ENCODE measurements at regions not wholly inside any gene's neighbourhood (a gene's known extent, or its start where the extent isn't known, plus 50 kb on each side); places are given as distances from the start of the nearest gene placed in this dataset.

- TF ChIP-seq REST (IDR thresholded peaks at IDR 0.05) (no peak), FOXA2 (IDR thresholded peaks at IDR 0.05) (no peak), JUND (IDR thresholded peaks at IDR 0.05) (no peak), RAD21 (IDR thresholded peaks at IDR 0.05) (no peak)
- TF ChIP-seq, protein P1, sequence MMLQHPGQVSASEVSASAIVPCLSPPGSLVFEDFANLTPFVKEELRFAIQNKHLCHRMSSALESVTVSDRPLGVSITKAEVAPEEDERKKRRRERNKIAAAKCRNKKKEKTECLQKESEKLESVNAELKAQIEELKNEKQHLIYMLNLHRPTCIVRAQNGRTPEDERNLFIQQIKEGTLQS (IDR thresholded peaks at IDR 0.05) = no peak
Observed at GRCh38 chr12:110971936-110972335, 51.6 kb upstream of the MYL2 start (continued).

DNA sequence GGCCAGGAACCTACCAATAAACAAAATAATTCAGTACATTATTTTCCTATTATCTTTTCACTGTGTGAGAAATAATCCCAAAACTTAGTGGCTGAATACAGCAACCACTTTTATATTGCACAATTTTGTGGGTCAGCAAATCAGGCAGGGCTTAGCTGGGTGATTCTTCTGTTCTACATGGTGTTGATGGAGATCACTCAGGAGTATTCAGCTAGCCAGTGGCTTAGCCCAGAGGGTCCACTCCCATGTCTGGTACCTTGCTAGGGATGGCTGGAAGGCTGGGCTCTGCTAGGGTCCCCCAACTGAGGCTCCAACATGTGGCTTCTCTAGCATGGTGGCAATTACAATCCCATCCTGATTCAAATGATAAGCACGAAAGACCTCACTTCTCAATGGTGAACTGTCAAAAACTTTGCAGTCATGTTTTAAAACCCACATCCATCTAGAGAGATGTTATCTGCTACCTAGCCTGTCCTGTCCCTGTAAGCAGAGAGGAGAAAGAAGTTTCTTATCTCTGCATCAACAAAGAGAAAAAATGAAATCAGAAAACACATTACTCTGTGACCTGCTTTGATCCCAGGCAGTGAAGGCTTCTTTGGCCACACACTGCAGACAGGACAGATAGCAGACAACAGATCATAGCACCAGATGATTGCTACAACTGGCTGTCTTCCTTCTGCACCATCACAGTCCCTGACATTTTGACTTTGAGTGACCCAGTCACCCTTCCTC lies 51.0 kb upstream of the MYL2 start:
- Histone ChIP-seq H3K4me1 (ENCODE audit: control insufficient read depth in 4 of 4, insufficient read depth in 4 of 4, low read length in 3 of 4) (no peaks in the 10 kb centered on the region), H3K9ac (ENCODE audit: low read depth in 1 of 2, low read length in 2 of 2) (no peak overlapping the region), H3K27me3 (ENCODE audit: control insufficient read depth in 4 of 4, insufficient read depth in 4 of 4, low read length in 3 of 4) (peaks cover 0 to 2% (median 0%) of the 10 kb centered on the region in 4 donors), H3K36me3 (ENCODE audit: control insufficient read depth in 4 of 4, insufficient read depth in 3 of 4, low read depth in 1 of 4, low read length in 3 of 4) (no peaks in the 10 kb centered on the region), H3K4me3 (ENCODE audit: low read depth in 1 of 3, low read length in 3 of 3) (no peak overlapping the region), H3K9me3 (ENCODE audit: control insufficient read depth in 4 of 4, low read length in 3 of 4) (peaks cover 0 to 4% (median 0%) of the 10 kb centered on the region in 4 donors), H3K27ac (ENCODE audit: low read depth in 1 of 2, low read length in 2 of 2) (no peak overlapping the region)
- WGBS = 84% methylated on average over 1 of the region's 1 CpG
- no peak for TF ChIP-seq REST (IDR thresholded peaks at IDR 0.05)
- TF ChIP-seq TAF1 (conservative IDR thresholded peaks at IDR 0.05) = no peak
- no peak for TF ChIP-seq FOXA2 (IDR thresholded peaks at IDR 0.05)
- TF ChIP-seq MAX (IDR thresholded peaks at IDR 0.05) = no peak
- no peak for TF ChIP-seq FOXA1 (IDR thresholded peaks at IDR 0.05)
- TF ChIP-seq, protein P1 (IDR thresholded peaks at IDR 0.05) = no peak
- TF ChIP-seq, protein P2, sequence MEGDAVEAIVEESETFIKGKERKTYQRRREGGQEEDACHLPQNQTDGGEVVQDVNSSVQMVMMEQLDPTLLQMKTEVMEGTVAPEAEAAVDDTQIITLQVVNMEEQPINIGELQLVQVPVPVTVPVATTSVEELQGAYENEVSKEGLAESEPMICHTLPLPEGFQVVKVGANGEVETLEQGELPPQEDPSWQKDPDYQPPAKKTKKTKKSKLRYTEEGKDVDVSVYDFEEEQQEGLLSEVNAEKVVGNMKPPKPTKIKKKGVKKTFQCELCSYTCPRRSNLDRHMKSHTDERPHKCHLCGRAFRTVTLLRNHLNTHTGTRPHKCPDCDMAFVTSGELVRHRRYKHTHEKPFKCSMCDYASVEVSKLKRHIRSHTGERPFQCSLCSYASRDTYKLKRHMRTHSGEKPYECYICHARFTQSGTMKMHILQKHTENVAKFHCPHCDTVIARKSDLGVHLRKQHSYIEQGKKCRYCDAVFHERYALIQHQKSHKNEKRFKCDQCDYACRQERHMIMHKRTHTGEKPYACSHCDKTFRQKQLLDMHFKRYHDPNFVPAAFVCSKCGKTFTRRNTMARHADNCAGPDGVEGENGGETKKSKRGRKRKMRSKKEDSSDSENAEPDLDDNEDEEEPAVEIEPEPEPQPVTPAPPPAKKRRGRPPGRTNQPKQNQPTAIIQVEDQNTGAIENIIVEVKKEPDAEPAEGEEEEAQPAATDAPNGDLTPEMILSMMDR (IDR thresholded peaks at IDR 0.05; ENCODE audit: low read depth, low read length, missing input control) = no peak
- TF ChIP-seq, protein P3, sequence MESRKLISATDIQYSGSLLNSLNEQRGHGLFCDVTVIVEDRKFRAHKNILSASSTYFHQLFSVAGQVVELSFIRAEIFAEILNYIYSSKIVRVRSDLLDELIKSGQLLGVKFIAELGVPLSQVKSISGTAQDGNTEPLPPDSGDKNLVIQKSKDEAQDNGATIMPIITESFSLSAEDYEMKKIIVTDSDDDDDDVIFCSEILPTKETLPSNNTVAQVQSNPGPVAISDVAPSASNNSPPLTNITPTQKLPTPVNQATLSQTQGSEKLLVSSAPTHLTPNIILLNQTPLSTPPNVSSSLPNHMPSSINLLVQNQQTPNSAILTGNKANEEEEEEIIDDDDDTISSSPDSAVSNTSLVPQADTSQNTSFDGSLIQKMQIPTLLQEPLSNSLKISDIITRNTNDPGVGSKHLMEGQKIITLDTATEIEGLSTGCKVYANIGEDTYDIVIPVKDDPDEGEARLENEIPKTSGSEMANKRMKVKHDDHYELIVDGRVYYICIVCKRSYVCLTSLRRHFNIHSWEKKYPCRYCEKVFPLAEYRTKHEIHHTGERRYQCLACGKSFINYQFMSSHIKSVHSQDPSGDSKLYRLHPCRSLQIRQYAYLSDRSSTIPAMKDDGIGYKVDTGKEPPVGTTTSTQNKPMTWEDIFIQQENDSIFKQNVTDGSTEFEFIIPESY (IDR thresholded peaks at IDR 0.05) = no peak
- TF ChIP-seq NR2F2 (IDR thresholded peaks at IDR 0.05) = no peak
- TF ChIP-seq RAD21 (IDR thresholded peaks at IDR 0.05) = no peak
- no peak for TF ChIP-seq GABPA (IDR thresholded peaks at IDR 0.05 in 1 of 2, conservative IDR thresholded peaks at IDR 0.05 in 1 of 2)
- no peak for TF ChIP-seq HNF4A (conservative IDR thresholded peaks at IDR 0.05)
- TF ChIP-seq RXRA (IDR thresholded peaks at IDR 0.05) = no peak
- TF ChIP-seq JUND (IDR thresholded peaks at IDR 0.05) = no peak
- TF ChIP-seq HNF4G (IDR thresholded peaks at IDR 0.05) = no peak
- no peak for TF ChIP-seq YY1 (IDR thresholded peaks at IDR 0.05)
- TF ChIP-seq EGR1 (IDR thresholded peaks at IDR 0.05; ENCODE audit: low read depth in 2 of 2) = no peak
- no peak for TF ChIP-seq SP1 (IDR thresholded peaks at IDR 0.05)
- no peak for DNase-seq (ENCODE audit: low spot score)
